ENCODE measurements at regions not wholly inside any gene's neighbourhood (a gene's known extent, or its start where the extent isn't known, plus 50 kb on each side); places are given as distances from the start of the nearest gene placed in this dataset.

DNA sequence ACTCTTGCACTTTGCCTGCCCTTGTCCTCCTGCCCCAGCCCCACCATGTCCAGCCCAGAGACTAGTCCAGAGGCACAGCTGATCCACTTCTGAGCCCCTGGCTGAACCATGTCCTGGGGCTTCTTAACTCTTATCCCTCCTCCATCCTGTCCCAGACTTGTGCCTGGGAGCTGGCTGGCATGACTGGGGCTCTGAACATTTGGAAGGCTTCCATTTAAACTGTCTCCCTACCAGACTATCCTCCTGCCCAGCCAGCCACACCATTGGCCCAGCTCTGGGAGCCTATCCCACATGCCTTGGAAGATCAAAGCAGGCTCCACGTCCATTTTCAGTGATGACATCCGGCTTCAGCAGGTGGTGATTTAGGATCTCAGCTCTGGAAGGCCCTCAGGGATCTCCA is 57.4 kb downstream of the FAM241B start:
- H3K27me3 Mint-ChIP-seq (ENCODE audit: insufficient read depth) = peaks cover 55% of the 10 kb centered on the region
- H3K36me3 Mint-ChIP-seq (ENCODE audit: low read depth) = no peaks in the 10 kb centered on the region
- DNase-seq = no peak
- peaks cover 21% of the 10 kb centered on the region for H3K4me1 Mint-ChIP-seq (ENCODE audit: low read depth)
- TF ChIP-seq, protein P1, sequence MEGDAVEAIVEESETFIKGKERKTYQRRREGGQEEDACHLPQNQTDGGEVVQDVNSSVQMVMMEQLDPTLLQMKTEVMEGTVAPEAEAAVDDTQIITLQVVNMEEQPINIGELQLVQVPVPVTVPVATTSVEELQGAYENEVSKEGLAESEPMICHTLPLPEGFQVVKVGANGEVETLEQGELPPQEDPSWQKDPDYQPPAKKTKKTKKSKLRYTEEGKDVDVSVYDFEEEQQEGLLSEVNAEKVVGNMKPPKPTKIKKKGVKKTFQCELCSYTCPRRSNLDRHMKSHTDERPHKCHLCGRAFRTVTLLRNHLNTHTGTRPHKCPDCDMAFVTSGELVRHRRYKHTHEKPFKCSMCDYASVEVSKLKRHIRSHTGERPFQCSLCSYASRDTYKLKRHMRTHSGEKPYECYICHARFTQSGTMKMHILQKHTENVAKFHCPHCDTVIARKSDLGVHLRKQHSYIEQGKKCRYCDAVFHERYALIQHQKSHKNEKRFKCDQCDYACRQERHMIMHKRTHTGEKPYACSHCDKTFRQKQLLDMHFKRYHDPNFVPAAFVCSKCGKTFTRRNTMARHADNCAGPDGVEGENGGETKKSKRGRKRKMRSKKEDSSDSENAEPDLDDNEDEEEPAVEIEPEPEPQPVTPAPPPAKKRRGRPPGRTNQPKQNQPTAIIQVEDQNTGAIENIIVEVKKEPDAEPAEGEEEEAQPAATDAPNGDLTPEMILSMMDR (IDR thresholded peaks at IDR 0.05) = no peak
- no peak overlapping the region for H3K4me3 Mint-ChIP-seq
- no peaks in the 10 kb centered on the region for H3K9me3 Mint-ChIP-seq
- no peak overlapping the region for H3K27ac Mint-ChIP-seq

DNA sequence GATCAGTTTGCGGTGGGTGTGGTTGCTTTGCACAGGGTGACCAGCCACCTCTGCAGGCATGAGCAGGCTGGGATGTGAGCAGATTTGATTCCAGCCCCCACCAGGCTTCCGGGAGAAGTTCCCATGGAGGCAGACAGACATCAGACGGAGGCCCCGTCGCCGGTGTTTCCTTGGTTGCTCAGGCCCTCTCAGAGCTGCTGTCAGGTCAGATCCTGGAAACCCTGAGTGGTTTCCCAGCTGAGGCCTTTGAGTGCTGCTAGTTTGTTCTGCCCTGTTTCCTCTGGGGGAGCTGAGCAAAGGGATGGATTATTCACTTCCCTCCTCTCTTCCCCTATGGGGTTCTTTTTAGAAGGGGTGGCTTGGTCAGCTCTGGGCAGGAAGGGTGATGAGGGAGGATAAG is 62.2 kb downstream of the FAM241B start:
- H3K36me3 Mint-ChIP-seq (ENCODE audit: low read depth) = no peaks in the 10 kb centered on the region

DNA sequence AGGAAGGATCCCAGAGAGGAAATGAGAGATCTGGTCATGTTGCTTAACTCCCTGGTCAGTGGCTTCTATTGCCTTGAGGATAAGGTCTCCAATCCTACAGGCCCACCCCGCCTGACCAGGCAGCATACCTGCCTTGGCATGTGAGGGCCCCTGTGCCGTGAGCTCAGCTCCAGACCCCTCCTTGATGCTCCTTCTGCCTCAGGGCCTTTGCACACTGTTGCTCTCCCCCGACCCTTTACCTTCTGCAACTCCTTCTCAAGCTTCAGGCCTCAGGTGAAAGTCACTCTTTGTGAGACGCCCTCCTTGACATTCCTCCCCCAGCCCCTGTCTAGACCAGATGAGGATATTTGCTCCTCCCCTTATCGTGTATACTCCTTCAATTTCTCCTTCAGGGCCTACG is 62.8 kb downstream of the FAM241B start:
- H3K9me3 Mint-ChIP-seq = no peaks in the 10 kb centered on the region
- no peak overlapping the region for H3K4me3 Mint-ChIP-seq
- peaks cover 50% of the 10 kb centered on the region for H3K27me3 Mint-ChIP-seq (ENCODE audit: insufficient read depth)
- peaks cover 12% of the 10 kb centered on the region for H3K4me1 Mint-ChIP-seq (ENCODE audit: low read depth)
- no peak overlapping the region for H3K27ac Mint-ChIP-seq
- TF ChIP-seq, protein P1 (IDR thresholded peaks at IDR 0.05) = no peak
- no peaks in the 10 kb centered on the region for H3K36me3 Mint-ChIP-seq (ENCODE audit: low read depth)
- no peak for DNase-seq

More for the DNA sequence above, 62.2 kb downstream of the FAM241B start:
- TF ChIP-seq, protein P1 (IDR thresholded peaks at IDR 0.05) = no peak
- Mint-ChIP-seq H3K27ac (no peak overlapping the region), H3K9me3 (no peaks in the 10 kb centered on the region), H3K4me3 (no peak overlapping the region), H3K4me1 (ENCODE audit: low read depth) (peaks cover 12% of the 10 kb centered on the region), H3K27me3 (ENCODE audit: insufficient read depth) (peaks cover 52% of the 10 kb centered on the region)
- DNase-seq = no peak

DNA sequence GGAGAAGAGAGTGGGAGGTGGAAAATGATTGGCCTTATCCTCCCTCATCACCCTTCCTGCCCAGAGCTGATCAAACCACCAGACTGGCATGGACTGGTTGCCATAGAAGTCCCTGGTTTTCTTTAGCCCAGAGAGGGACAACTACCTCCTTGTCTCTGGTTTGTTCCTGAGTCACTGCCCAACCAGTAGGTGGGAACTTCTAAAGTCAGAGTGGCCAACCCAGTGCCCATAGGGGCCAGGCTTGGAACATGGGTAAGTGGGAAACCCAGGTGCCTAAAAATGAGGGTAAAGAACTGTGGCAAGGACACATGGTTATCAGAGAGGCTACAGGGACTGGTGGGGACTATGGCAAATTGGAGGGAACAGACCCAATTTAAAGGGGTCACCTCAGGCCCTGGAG is 63.8 kb downstream of the FAM241B start:
- Mint-ChIP-seq H3K9me3 (no peaks in the 10 kb centered on the region), H3K4me3 (no peak overlapping the region), H3K27me3 (ENCODE audit: insufficient read depth) (peaks cover 49% of the 10 kb centered on the region), H3K27ac (no peak overlapping the region), H3K4me1 (ENCODE audit: low read depth) (peaks cover 12% of the 10 kb centered on the region), H3K36me3 (ENCODE audit: low read depth) (no peaks in the 10 kb centered on the region)
- TF ChIP-seq, protein P1 (IDR thresholded peaks at IDR 0.05) = no peak
- no peak for DNase-seq

DNA sequence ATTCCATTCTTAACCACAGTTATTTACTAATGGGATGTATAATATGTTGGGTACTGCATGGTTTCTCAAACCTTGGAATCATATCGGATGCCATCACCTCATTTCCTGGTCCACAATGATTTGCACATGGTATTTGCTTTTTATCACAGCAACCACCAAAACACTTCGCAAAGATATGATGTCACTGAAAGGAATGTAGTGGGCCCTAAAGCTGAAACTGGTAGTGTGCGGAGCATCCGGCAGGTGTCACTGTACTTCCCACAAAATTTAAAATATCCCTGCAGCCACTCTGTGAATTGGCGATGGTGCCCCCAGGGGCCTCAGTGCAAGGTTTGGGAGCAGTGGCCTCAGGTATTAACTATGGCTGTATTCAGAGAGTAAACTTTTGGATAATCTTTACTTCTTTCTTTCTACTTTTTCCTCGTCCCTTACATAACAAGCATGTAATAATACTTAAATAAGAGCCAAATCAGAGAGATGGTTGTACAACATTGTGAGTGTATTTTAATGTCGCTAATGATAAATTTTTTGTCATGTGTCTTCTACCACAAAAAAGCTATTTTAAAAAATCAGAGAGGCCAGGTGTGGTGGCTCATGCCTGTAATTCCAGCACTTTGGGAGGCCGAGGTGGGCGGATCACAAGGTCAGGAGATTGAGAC is 66.2 kb downstream of the FAM241B start:
- Mint-ChIP-seq H3K4me1 (ENCODE audit: low read depth) (peaks cover 12% of the 10 kb centered on the region), H3K27ac (peak overlapping the region; percentile 66), H3K27me3 (ENCODE audit: insufficient read depth) (peaks cover 39% of the 10 kb centered on the region), H3K9me3 (no peaks in the 10 kb centered on the region), H3K4me3 (no peak overlapping the region), H3K36me3 (ENCODE audit: low read depth) (no peaks in the 10 kb centered on the region)
- TF ChIP-seq, protein P1 (IDR thresholded peaks at IDR 0.05) = peak; percentile 83
- peak; percentile 91 for DNase-seq

Data from HFFc6 (cell line).